Endothelial cell of umbilical vein (primary cell): ENCODE measurements at regions not wholly inside any gene's neighbourhood (a gene's known extent, or its start where the extent isn't known, plus 50 kb on each side); places are given as distances from the start of the nearest gene placed in this dataset.

Source experiments
- BruUV-seq: library from RNA; stranded (reverse); fragments of 400-500 nt; replicated peaks from 2 replicates; lab custom pipeline; 2021; lab: Mats Ljungman, UMichigan
- CTCF ChIA-PET: fragments of 300-600, 350-600 bp; sonication (Branson Sonifier 250); formaldehyde crosslinking; loops from one replicate; lab custom pipeline; 2021; ENCODE audit warnings: antibody characterized with exemption, inconsistent platforms; lab: Charles Lee
- POLR2A ChIA-PET: fragments of 300-600, 350-600 bp; sonication (Branson Sonifier 250); formaldehyde crosslinking; loops from one replicate; lab custom pipeline; 2021; ENCODE audit warnings: antibody characterized with exemption, inconsistent platforms; lab: Charles Lee
- DNase-seq: peaks from one replicate; pipeline ENCODE4 v3.0.0-alpha.2; 2011; ENCODE audit warnings: low read depth, low spot score
- FAIRE-seq: peaks from 2 replicates; lab custom pipeline; 2011; peaks lifted over from hg19 to GRCh38; lab: Jason Lieb, UNC
- H2AFZ ChIP-seq: 2 replicates; pipeline ENCODE4 v1.6.0; 2012; ENCODE audit warnings: low read depth, low read length, control low read depth, inconsistent platforms
- H3K27ac ChIP-seq: 2 replicates; pipeline ENCODE4 v1.5.1; 2011; ENCODE audit warnings: low read depth, mild to moderate bottlenecking, control low read depth, low read length, moderate library complexity; ENCODE audit not compliant: insufficient read depth
- H3K27me3 ChIP-seq, 2 experiments: 2 replicates each; pipeline versions ENCODE4 v1.6.0 to v1.6.1; 2011; ENCODE audit warnings: low read length in 2 of 2, mixed read lengths in 1 of 2; ENCODE audit not compliant: control insufficient read depth in 2 of 2, insufficient read depth in 2 of 2
- H3K36me3 ChIP-seq, 2 experiments: 2 replicates in 1 of 2; 3 replicates in 1 of 2; pipeline ENCODE4 v1.5.1; 2011; ENCODE audit warnings: low read length in 2 of 2, mild to moderate bottlenecking in 1 of 2, moderate library complexity in 1 of 2; ENCODE audit not compliant: control insufficient read depth in 2 of 2, insufficient read depth in 2 of 2; ENCODE audit errors: extremely low read depth in 1 of 2
- H3K4me1 ChIP-seq: 3 replicates; pipeline ENCODE4 v1.5.1; 2011; ENCODE audit warnings: mild to moderate bottlenecking, low read length; ENCODE audit not compliant: control insufficient read depth, insufficient read depth; ENCODE audit errors: extremely low read depth
- H3K4me2 ChIP-seq: 2 replicates; pipeline ENCODE4 v1.6.1; 2011; ENCODE audit warnings: low read length, control low read depth, mixed read lengths; ENCODE audit not compliant: insufficient read depth
- H3K4me3 ChIP-seq, 3 experiments: fragments of 200-600 bp in 1 of 3; sonication (generic), shearing (Covaris generic) in 1 of 3; replicated peaks in 1 of 3; 2 replicates each; pipeline ENCODE4 v1.5.1; 2011 to 2016; ENCODE audit warnings: control low read depth in 3 of 3, low read length in 3 of 3, mild to moderate bottlenecking in 2 of 3, inconsistent platforms in 1 of 3, low read depth in 1 of 3, moderate library complexity in 1 of 3; ENCODE audit not compliant: insufficient read depth in 1 of 3
- H3K79me2 ChIP-seq: 2 replicates; pipeline ENCODE4 v1.6.0; 2012; ENCODE audit warnings: low read length, inconsistent platforms; ENCODE audit not compliant: control insufficient read depth, insufficient read depth
- H3K9ac ChIP-seq: replicated peaks from 2 replicates; pipeline ENCODE3; 2011; ENCODE audit warnings: low read length, control low read depth; ENCODE audit not compliant: insufficient read depth; ENCODE audit errors: extremely low read depth
- H3K9me1 ChIP-seq: replicated peaks from 3 replicates; pipeline ENCODE4 v1.6.0; 2011; ENCODE audit warnings: mild to moderate bottlenecking, low read length; ENCODE audit not compliant: control insufficient read depth, insufficient read depth; ENCODE audit errors: extremely low read depth
- H3K9me3 ChIP-seq: replicated peaks from 2 replicates; pipeline ENCODE4 v1.5.1; 2012; ENCODE audit warnings: low read length, inconsistent platforms; ENCODE audit not compliant: control insufficient read depth, insufficient read depth
- H4K20me1 ChIP-seq: replicated peaks from 2 replicates; pipeline ENCODE3; 2011; ENCODE audit warnings: mild to moderate bottlenecking, low read length; ENCODE audit not compliant: control insufficient read depth, insufficient read depth; ENCODE audit errors: extremely low read depth
- EZH2 ChIP-seq: IDR thresholded peaks from 2 replicates; pipeline ENCODE4 v1.6.1; 2012; ENCODE audit warnings: borderline replicate concordance, low read depth, mild to moderate bottlenecking, moderate library complexity, low read length, inconsistent platforms; ENCODE audit not compliant: severe bottlenecking
- FOS ChIP-seq: IDR thresholded peaks from 2 replicates; pipeline ENCODE4 v1.6.1; 2011; ENCODE audit warnings: mild to moderate bottlenecking, low read length, moderate library complexity, borderline replicate concordance; ENCODE audit not compliant: insufficient read depth
- GATA2 ChIP-seq: IDR thresholded peaks from 2 replicates; pipeline ENCODE4 v1.7.0; 2011; ENCODE audit warnings: low read depth, mild to moderate bottlenecking, moderate library complexity, mixed read lengths, low read length; ENCODE audit not compliant: insufficient read length, insufficient read depth
- JUN ChIP-seq: IDR thresholded peaks from 2 replicates; pipeline ENCODE4 v1.6.1; 2011; ENCODE audit warnings: borderline replicate concordance, low read depth; ENCODE audit not compliant: insufficient read length, insufficient read depth
- MYC ChIP-seq: IDR thresholded peaks from one replicate; pipeline ENCODE4 v1.6.1; 2011; ENCODE audit warnings: mild to moderate bottlenecking, low read depth, low read length
- POLR2A ChIP-seq: IDR thresholded peaks from 2 replicates; pipeline ENCODE4 v1.6.1; 2012; ENCODE audit warnings: low read depth, mild to moderate bottlenecking, control low read depth, low read length
- POLR2AphosphoS5 ChIP-seq: IDR thresholded peaks from 2 replicates; pipeline ENCODE4 v1.6.1; 2012; ENCODE audit warnings: low read depth, mild to moderate bottlenecking, control low read depth, low read length, moderate library complexity; ENCODE audit not compliant: insufficient read depth
- dilution Hi-C: fragments of 300-500 bp; cut with MboI; formaldehyde crosslinking; loops from one replicate; pipeline ENCODE4 v1.15.0; 2019; ENCODE audit warnings: low sequenced_read_pairs; ENCODE audit not compliant: extremely low pct_ligation_motif_present
- intact Hi-C: fragments of 100-400 bp; cut with micrococcal nuclease; formaldehyde crosslinking; loops from one replicate; pipeline ENCODE4 v1.10.0; 2022
- TF ChIP-seq, protein P1 (sequence below), 2 donors: IDR thresholded peaks; 1 replicate in 1 of 2; 2 replicates in 1 of 2; pipeline ENCODE4 v1.5.1; 2011; ENCODE audit warnings: low read length in 2 of 2, mild to moderate bottlenecking in 2 of 2, moderate library complexity in 2 of 2, control low read depth in 1 of 2, inconsistent platforms in 1 of 2, low read depth in 1 of 2; ENCODE audit not compliant: insufficient read depth in 1 of 2; ENCODE audit errors: extremely low read depth in 1 of 2
- TF ChIP-seq, protein P2 (sequence below): IDR thresholded peaks from 2 replicates; pipeline ENCODE4 v1.6.1; 2011; ENCODE audit not compliant: insufficient read depth, insufficient read length

DNA sequence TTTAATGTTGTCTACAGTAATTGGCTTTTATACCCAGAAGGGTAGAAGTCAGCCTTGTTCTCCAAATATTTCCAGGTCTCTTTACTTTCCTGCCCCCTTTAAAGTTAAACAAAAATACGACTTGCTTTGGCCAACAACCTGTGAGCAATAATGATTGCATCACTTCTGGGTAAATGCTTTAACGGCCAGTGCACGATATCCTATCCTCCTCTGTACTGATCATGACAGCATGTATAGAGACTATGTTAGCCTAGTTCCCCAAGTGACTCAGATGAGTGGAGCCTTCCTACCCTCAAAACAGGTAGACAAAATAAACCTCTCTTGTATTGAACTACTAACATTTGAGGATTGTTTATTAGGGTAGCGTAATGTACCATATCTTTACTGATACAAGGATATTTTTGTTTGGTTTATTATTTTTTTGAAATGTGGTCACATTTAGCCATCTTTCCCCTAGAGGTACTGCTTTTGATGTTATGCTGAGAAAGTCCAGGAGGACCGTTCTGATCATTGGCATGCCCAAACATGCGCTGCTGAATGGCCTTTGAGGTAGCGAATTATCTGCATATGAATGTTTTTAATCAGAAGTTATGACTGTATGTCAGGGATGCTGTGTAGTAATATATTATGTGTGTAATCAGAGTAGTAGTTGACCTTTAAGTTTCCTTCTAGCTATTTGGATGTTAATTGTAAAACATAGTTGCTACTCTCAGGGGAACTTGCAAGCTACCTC lies 262.6 kb upstream of the DCC start:
- Histone ChIP-seq H3K4me2 (no peak overlapping the region), H2AFZ (no peak overlapping the region), H3K9ac (no peak overlapping the region), H3K27me3 (no peaks in the 10 kb centered on the region), H3K27ac (no peak overlapping the region), H3K4me1 (no peaks in the 10 kb centered on the region), H3K36me3 (no peaks in the 10 kb centered on the region), H3K4me3 (no peak overlapping the region), H3K79me2 (no peaks in the 10 kb centered on the region), H3K9me1 (no peaks in the 10 kb centered on the region), H4K20me1 (no peaks in the 10 kb centered on the region), H3K9me3 (peaks cover 1% of the 10 kb centered on the region)
- dilution Hi-C loops: no loop called here
- FAIRE-seq (no peak), DNase-seq (no peak)
- TF ChIP-seq, protein P1, sequence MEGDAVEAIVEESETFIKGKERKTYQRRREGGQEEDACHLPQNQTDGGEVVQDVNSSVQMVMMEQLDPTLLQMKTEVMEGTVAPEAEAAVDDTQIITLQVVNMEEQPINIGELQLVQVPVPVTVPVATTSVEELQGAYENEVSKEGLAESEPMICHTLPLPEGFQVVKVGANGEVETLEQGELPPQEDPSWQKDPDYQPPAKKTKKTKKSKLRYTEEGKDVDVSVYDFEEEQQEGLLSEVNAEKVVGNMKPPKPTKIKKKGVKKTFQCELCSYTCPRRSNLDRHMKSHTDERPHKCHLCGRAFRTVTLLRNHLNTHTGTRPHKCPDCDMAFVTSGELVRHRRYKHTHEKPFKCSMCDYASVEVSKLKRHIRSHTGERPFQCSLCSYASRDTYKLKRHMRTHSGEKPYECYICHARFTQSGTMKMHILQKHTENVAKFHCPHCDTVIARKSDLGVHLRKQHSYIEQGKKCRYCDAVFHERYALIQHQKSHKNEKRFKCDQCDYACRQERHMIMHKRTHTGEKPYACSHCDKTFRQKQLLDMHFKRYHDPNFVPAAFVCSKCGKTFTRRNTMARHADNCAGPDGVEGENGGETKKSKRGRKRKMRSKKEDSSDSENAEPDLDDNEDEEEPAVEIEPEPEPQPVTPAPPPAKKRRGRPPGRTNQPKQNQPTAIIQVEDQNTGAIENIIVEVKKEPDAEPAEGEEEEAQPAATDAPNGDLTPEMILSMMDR (IDR thresholded peaks at IDR 0.05; ENCODE audit: extremely low read depth in 1 of 2, insufficient read depth in 1 of 2, low read depth in 1 of 2, low read length in 2 of 2): no peak
- TF ChIP-seq FOS (no peak), MYC (no peak), JUN (no peak), POLR2AphosphoS5 (no peak), EZH2 (no peak), GATA2 (no peak), POLR2A (no peak)
- TF ChIP-seq, protein P2, sequence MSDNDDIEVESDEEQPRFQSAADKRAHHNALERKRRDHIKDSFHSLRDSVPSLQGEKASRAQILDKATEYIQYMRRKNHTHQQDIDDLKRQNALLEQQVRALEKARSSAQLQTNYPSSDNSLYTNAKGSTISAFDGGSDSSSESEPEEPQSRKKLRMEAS: no peak
- intact Hi-C loops: no loop called here
- POLR2A ChIA-PET: no interaction called here
- CTCF ChIA-PET: no interaction called here
- BruUV-seq: no TSS peak
